NCI-H1092 (cell line): ENCODE measurements at regions not wholly inside any gene's neighbourhood (a gene's known extent, or its start where the extent isn't known, plus 50 kb on each side); places are given as distances from the start of the nearest gene placed in this dataset.

Source experiments
- DNase-seq: peaks from one replicate; lab custom pipeline; 2025; lab: John Stamatoyannopoulos, UW

DNA sequence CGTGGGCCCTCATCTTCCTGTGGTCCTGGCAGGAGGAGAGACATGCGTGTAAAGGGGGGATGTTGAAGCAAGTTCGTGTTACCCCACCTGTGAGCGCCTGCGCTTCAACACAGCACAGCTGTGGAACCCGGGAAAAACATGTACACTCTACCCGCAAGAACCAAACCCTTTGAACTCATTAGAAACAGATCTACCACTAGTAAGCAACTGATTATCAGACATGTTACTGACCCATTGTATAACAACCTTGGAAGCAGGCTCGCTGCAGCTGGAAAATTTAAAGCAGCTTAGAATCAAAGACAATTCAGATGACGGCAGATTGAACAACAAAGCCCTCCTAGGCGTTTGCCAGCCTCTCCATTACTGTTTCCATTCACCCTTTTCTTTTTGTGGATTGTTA is 771.7 kb upstream of the SALL3 start:
- DNase-seq = no peak

DNA sequence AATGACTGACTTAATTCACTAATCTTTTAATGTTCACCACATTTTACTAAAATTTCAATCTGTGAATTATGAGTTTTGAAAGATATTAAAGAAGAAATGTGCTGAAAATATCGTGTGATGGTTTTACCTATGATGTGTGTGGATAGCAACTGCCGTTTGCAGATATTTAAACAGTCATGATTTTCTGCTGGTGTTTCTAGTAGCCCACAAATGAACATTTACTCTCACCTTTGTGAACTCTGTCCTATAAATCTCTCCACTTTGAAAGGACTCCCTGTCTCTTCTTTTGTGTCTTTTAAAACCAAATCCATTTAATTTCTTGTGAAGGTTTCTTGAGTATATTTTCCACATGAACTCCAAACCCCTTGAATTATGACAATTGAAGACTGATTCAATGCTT is 771.2 kb upstream of the SALL3 start:
- no peak for DNase-seq

DNA sequence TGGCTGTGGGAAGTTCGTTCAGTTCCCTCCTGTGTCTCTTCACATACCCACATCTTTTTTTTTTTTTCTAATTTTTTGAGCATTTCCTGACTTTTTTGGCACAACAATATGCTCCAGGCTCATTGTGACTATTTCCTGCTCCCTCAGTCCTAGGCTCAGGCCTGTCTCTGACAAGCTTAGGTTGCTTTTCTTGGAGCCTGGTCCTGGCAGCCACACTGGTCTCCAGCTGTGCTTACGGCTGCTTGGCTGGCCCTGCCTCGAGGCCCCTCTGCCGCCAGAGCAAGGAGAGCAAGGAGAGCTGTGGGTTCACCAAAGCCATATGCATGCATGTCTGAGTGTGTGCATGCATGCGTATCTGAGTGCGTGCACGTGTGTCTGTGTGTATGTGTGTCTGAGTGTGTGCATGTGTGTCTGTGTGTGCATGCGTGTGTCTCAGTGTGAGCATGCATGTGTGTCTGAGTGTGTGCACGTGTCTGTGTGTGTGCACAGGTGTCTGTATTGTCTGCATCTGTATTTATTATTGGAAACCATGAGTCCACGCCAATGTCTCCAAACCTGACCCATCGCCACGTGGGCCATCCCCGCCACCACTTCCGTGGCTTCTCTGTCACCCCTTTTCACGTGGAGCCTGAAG is 766.1 kb upstream of the SALL3 start:
- DNase-seq = no peak

DNA sequence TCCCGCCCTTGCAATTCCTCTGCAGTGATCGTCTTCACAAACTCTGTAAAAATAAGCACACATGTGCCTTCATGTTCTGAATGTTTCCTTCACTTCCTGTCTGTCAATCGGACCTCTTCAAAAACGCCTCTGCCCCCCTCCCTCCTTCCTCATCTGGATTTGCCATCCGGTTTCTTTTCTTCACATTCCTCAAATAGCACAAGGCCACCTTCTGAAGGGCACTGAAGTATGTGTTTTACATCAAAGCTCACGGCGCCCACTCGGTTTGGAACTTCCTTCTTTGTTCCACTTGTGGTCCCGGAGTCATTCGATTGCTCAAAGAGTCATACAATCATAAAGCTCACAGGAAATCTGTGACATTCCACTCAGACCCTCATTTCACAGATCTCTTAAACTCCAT is 758.1 kb upstream of the SALL3 start:
- no peak for DNase-seq

DNA sequence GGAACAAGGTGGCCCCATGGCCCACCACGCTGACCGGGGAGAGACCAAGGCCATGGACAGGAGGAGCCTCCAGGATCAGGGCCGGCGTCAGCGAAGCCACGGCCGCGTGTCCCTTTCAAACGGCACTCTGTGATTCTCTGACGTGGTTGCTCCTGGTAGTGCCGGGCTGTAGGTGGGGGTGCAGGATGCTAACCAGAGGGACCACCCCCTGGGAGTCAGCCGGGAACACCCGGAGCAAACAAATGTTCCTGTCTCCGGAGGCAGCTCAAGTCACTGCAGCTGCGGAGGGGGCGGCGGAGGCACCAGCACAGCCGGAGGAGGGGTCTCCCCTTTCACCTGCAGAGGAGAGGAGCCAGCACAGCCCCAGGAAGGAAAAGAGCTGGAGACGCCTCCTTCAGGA is 750.6 kb upstream of the SALL3 start:
- DNase-seq = no peak

DNA sequence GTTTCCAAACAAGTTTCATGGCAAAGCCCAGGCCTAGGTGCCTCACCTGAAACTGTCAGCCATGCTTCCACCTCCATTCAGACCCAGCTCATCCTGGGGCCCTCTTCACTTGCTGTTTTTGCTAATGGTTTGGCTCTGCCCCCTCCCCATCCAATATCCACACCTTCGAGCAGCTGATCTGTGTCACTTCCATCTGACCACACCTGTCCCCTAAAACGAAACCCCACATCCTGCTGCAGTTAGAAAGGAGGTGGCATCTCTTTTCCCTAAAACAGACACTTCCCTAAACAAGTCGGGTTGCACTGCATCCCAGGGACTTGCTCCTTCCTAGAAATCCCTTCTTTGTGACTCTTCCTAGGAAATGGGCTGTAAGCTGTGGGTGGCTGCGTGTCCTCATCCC is 748.7 kb upstream of the SALL3 start:
- DNase-seq = no peak

DNA sequence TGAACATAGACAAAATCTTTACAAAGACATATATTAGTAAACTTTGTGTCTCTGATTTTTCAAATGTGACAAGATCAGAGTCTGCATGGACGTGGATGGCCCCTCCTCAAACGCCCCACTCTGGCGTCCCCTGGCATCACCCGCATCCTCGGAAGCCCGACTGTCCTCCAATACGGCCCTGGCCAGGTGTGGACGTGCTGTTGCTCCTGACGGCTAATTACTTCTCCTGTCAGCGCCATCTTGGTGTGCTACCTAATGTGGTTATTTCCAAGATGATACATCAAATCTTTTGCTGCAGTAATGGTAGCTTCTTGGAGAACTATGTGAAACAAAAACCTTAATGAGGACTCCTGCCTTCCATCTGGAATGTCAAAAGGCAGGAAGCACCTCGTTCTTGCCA is 747.4 kb upstream of the SALL3 start:
- DNase-seq = no peak

DNA sequence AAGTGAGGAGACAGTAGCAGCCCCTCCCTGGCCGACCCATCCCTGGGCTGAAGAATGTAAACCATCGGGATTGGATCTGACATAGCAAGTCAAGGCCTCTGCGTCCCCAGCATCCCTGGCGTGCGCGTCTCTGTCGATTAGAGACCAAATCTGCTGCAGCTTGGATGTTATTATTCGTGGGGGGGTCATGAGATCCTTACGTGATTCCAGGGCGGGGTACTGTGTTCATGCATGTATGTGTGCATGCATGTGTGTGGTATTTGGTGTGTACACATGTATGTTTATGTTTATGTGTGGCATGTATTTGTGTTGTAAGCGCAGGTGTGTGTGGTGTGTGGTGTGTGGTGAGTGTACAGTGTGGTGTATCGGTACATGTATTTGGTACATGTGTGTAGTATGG is 741.8 kb upstream of the SALL3 start:
- DNase-seq = no peak

DNA sequence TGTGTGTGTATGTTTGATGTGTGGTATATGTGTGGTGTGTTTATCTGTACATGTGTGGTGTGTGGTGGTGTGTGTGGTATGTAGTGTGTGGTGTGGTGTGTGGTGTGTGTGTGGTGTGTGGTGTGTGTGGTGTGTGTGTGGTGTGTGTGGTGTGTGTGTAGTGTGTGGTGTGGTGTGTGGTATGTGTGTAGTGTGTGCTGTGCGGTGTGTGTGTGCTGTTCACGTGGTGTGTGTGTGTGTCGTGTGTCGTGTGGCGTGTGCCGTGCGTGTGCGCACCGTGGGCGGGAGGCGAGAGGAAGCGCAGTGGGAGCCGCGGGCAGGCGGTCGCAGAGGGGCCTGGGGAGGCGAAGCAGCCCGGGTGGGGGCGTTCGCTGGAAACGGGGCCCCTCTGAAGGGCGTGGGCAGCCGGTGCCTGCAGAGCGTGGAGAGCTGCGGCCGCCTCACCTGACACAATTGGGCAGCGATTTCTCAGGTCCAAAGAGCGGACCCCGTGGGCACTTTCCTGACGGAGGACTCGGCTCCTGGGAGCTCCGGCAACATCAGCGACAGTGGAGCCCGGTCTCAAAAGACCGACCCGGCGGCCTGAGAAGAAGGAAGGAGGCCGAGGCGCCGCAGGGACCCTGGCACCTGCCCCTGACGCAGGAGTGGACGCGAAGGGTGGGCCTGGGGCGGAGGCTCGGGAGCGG is 741.1 kb upstream of the SALL3 start:
- DNase-seq = no peak

DNA sequence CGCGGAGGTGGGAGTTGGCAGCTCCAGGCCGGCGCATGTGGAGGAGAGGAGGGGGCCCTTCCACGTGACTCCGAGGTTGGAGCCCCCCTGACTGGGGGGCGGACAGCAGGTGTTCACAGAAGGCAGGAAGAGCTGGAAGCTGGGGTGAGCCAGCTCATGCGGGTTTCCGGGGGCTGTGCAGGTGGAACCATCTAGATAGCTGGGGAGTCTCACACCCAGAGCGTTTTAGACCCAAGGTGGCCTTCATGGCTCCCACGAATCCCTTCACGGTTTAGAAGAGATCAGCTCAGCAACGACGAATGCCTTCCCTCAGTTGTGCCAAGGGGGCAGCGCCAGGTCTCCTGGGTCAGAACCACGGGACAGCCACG is 740.5 kb upstream of the SALL3 start:
- DNase-seq = no peak

DNA sequence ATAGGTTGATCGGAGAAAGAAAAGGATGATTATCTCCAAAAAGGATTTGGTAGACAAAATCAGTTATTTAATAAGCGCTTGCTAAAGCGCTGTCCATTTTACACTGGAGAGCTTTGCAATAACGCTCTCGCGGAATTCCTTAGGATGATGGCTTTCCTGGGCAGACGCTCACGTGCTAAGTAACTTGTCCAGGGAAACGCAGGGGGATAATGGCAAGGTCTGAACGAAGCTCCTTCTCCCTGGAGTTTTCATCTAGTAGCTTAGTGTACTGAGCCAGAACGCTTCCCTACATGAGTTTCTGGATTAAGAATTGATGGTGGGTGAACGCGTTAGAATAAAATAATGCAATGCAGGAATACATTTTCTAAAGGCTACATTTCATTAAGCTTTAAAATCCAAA is 739.5 kb upstream of the SALL3 start:
- DNase-seq = no peak

DNA sequence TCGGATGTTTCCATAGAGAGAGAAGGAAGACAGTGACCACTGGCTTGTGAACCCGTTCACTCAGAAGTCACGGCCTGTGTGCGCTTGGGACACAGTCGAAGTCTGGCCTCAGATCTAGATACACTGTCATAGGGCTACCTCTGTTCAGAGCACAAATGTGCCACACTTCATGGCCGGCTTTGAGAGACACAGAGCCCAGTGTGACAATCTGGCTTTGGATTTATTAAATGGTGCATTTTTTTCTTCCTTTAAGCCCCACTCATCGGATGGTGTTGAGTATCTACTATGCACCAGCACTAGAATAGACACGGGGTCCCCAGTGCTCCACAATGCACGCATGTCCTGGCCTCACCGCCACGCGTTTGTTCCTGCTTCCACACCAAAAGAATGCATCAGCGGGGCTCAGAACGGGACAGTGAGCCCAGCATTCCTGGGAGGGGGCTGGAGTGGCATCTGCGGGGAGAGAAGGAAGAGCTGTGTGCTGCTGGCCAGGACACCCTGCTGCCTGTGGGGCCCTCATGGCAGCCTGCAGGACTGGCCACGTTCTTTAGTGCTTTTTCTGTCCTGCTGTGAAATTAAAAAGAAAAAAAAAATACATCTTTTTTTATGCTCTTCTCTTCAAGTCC is 738.9 kb upstream of the SALL3 start:
- DNase-seq = no peak

DNA sequence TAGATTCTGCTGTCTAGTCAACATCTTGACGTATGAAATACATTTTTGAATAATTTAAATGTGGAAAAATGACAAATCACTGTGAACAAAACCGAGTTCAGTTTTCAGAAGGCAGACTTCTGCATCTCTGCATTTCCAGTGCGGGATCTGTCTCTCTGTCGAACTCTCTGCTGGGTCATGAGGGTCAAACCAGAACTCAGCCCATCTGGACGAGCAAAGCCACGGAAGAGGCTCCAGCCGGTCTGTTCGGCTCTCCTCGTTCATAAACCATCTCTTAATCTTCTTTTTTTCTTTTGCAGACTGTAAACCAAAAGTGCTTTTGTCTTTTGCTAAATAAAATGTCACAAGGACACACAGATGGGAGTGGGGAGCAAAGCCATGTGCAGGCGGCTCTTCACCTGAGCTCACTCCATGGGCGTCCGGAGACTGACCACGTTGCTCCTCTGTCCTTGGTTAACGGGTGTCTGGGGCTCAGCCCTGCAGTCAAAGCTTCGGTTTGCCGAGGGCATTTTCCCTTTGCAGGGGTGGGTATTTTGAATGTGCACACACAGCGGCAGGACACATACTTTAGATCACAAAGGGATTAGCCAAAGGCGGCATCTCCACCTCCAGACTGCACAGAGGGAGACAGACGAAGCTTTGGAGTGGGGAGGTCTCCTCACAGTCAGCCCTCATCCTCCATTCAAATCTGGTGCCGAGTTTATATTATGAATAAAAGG is 737.9 kb upstream of the SALL3 start:
- DNase-seq = no peak

DNA sequence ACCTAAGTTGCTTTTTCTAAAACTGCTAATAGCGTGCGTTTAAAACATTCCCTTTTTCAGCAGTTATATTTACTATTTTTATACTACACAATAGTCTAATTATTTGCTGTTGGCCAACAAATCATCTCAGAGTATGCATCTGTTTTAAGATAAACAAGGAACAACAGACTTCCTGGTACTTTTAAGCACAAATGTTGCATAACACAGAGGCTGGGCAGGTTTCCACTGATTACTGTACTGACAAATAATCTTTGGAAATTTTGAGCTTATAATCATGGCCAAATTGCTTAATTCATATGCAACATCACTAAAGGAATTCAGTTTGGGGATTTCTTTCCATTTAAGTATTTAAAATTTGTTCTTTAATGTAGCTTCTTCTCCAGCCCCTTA is 737.4 kb upstream of the SALL3 start:
- DNase-seq = no peak

DNA sequence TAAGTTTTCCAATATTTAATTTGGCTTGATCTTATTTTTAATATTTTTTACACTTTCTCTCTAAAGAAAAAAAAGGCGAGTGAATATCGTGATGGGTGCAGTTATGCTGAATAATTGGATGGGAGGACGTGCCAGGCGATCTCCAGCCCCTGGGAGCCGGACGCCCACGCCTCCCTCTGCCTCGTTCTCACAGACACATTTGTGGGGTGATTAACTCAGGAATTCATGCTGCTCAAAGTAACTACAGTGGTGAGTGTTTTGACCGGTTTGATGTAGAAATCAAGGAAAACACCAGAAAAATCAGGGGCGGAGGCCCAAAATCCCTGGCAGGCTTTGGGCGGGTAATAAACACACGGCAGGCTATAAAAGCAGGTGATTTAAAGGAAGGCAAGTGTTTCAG is 736.8 kb upstream of the SALL3 start:
- DNase-seq = no peak

DNA sequence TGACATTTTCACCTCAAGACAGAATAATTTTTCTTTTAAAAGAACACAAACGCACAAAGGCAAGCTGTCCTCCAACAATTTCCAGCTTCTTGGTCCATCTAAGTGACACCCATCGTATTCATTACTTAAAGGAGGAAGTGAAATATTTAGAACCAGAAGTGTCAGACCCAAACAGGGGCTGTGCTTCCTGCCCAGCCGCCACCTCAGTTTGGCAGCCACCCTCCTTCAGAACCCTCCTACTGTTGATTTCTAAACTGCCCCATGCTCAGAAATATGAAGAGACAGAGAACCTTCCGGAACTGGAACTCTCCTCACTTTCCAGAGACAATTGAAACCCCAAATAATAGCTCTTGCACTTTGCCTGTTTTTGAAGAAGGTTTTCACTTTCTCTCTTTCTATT is 734.8 kb upstream of the SALL3 start:
- DNase-seq = no peak

DNA sequence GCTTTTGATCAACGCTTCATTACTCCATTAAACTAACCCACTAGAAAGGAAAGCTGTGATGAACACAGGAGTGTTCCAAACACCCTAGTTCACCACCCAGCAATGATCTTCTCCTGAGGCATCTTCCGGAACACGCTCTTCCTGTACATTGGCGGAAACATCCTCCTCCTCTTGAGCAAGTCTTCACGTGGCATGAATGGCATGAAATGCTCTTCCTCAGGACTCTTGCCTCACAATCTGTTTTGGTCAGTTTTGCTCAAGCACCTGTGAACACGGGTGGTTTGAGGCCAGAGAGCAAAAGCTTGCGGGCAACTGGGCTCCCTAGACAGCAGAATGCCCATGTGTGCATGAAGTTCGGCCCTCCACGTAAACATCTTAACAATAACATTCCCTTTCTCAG is 734.2 kb upstream of the SALL3 start:
- DNase-seq = no peak

DNA sequence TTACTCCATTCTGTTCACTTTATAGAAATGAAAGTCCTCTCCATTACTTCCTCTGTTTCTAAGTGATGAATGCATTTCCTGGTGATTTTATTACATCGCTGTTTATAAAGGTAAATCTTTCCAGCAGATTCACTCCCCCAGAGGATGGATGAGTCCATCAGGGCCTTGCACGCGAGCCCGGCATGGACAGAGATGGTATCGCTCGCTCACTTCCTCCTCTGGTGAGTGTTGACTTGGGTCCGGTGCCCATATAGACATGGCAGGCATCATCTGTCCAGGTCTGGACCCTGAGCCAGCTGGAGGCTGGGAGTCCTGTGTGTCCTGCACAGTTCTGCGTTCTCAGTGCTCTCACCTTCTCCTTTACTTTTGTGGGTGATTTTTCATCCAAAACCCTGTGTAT is 733.6 kb upstream of the SALL3 start:
- DNase-seq = no peak

DNA sequence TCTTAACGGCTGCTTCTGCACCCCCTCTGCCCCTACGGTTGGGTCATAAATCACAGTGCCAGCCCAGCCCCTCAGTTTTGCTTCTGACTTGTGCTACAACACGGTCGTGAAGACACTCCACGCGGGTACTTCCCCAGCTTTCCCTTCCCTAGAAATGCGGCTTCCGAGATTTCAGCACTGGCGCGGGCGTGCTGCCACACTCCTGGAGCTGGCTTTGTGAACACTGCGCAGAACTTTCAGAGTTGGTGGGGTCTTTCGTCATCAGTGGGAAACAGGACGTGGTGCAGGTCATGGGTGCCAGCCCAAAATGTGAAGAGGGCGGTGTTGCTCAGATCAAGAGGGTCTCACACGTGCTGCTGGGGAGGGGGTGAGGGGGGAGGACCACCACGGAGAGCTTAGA is 733.0 kb upstream of the SALL3 start:
- DNase-seq = no peak

DNA sequence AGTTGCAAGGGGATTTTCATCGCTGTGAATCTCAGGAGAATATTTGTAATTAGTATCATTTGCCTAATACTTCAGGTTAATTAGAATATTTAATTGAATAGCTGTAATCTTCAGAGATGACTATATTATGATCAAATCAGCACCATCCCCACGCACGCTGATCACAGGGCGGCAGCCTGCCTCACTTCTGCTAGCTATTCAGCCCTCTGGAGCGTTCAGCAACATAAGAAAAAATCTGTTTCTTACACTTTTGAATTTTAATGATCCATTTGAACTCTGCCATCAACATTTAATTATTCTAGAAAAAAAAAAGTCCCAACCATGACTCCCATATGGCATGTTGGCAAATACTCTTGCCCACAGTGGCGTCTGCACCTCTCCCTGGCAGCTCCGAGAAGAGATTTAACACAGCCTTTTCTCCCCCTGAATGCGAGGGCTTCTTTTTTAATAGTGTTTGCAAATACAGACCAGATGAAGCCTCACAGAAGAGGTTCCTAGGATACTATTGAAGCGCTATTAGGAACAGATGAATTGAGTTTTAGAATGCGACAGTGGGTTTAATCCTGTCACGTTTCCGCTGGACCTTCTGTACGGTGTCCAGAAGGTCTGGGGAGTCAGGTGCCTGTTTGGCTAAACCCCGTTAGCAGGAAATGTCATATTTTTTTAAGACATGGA is 731.9 kb upstream of the SALL3 start:
- DNase-seq = no peak

DNA sequence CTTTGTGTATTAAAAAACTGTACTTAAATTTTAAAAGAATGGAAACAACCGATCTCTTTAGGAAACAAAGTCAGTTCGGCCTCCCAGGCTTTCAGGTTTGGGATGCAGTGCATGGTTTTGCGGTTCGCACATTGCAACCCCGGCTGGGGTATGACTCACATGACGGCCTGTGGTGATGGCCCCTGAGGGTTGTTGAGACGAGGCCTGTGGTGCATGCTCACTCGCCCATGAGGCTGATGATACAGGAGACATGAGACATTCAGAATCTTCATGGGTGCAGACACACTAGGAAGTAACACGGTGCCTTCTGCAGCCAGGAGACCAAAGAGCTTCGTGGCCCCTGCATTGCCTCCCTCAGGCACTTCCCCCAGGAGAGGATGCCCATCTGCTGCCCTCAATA is 724.6 kb upstream of the SALL3 start:
- no peak for DNase-seq

DNA sequence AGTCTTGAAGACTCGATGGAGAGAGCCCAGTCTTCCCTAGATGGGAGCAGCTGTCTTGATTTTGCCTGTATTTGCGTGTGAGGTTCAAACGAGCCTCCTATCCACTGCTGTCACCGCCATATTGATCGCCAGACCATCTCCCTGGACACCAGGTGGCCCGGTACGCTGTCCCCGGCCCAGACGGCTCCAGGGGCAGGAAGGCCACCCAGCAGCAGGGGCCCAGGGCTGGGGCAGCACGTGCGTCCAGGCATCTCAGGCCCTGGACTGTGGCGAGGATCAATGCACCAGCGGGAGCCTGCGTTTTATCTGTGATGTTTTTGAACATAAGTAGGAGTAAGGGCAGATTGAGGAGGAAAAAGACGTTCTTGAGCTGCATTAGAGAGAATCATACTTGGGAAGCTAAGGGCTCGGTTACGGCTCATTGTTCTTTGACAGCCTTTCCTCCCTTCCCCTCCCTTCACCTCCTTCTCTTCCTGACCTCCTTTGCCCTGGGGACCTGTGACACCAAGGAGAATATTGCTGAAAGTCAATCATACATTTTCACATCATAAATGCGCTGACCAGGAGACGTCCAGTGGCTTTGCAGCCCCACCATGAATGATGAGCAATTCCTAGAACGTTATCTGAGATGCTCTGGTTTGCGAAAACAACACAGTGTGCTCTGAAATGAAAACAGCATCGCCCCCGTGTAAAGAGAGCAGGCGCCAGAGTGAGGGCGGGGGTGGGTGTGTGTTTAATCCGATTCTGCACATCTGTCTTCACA is 711.2 kb upstream of the SALL3 start:
- no peak for DNase-seq
